B cell (primary cell): ENCODE measurements at regions not wholly inside any gene's neighbourhood (a gene's known extent, or its start where the extent isn't known, plus 50 kb on each side); places are given as distances from the start of the nearest gene placed in this dataset.

Experiments
- ATAC-seq: fragments of 200-7000 bp; cut with Tn5 transposase; one replicate; pipeline ENCODE4 v1.10.0; 2021; ENCODE audit warnings: low read depth, mild to moderate bottlenecking, moderate number of reproducible peaks, moderate library complexity
- CTCF ChIA-PET: fragments of 350-600 bp; sonication (Branson Sonifier 250); formaldehyde crosslinking; loops from one replicate; lab custom pipeline; 2021; ENCODE audit warnings: antibody characterized with exemption, inconsistent platforms; lab: Charles Lee
- POLR2A ChIA-PET: fragments of 350-600 bp; sonication (Branson Sonifier 250); formaldehyde crosslinking; loops from one replicate; lab custom pipeline; 2021; ENCODE audit warnings: antibody characterized with exemption; lab: Charles Lee
- DNase-seq: peaks from one replicate; pipeline ENCODE4 v3.0.0; 2013
- H2AFZ ChIP-seq: 2 replicates; pipeline ENCODE4 v1.6.1; 2012; ENCODE audit warnings: mild to moderate bottlenecking, low read depth, low read length; ENCODE audit not compliant: insufficient read depth, poor library complexity, severe bottlenecking
- H3K27ac ChIP-seq, 2 donors: 1 replicate in 1 of 2; 2 replicates in 1 of 2; pipeline ENCODE4 v1.5.1; 2012 to 2013; ENCODE audit warnings: low read length in 2 of 2, mild to moderate bottlenecking in 2 of 2, moderate library complexity in 1 of 2
- H3K27me3 ChIP-seq, 4 experiments: fragments of 200-600 bp in 1 of 4; sonication (generic) in 1 of 4; replicated peaks in 1 of 4; 1 replicate in 2 of 4; 2 replicates in 2 of 4; pipeline versions ENCODE4 v1.6.1 to v1.7.0; 2013 to 2016; ENCODE audit warnings: low read length in 3 of 4, mild to moderate bottlenecking in 2 of 4, mixed read lengths in 1 of 4, moderate library complexity in 1 of 4; ENCODE audit not compliant: insufficient read depth in 4 of 4, control insufficient read depth in 3 of 4; ENCODE audit errors: control extremely low read depth in 1 of 4
- H3K36me3 ChIP-seq, 2 experiments: replicated peaks in 1 of 2; 1 replicate in 1 of 2; 2 replicates in 1 of 2; pipeline versions ENCODE4 v1.6.1 to v1.7.1; 2013; ENCODE audit warnings: low read length in 1 of 2; ENCODE audit not compliant: insufficient read depth in 2 of 2, control insufficient read depth in 1 of 2; ENCODE audit errors: control extremely low read depth in 1 of 2, extremely low read depth in 1 of 2
- H3K4me1 ChIP-seq, 2 donors: fragments of 200-600 bp in 1 of 2; sonication (generic) in 1 of 2; 1 replicate in 1 of 2; 2 replicates in 1 of 2; pipeline versions ENCODE4 v1.5.1 to v1.6.1; 2013 to 2017; ENCODE audit warnings: low read length in 2 of 2; ENCODE audit not compliant: control insufficient read depth in 2 of 2, insufficient read depth in 2 of 2
- H3K4me2 ChIP-seq: replicated peaks from 2 replicates; pipeline ENCODE3; 2012; ENCODE audit warnings: mild to moderate bottlenecking, low read depth, low read length; ENCODE audit not compliant: poor library complexity, severe bottlenecking
- H3K4me3 ChIP-seq, 5 experiments: fragments of 200-600 bp in 1 of 5; sonication (generic) in 1 of 5; 1 replicate in 3 of 5; 2 replicates in 2 of 5; pipeline versions ENCODE4 v1.5.1 to v1.7.0; 2011 to 2016; ENCODE audit warnings: low read length in 4 of 5, mild to moderate bottlenecking in 4 of 5, low read depth in 2 of 5, control low read depth in 1 of 5, moderate library complexity in 1 of 5; ENCODE audit not compliant: insufficient read depth in 1 of 5; ENCODE audit errors: control extremely low read depth in 1 of 5, extremely low read depth in 1 of 5
- H3K79me2 ChIP-seq: fragments of 200-600 bp; sonication (generic); one replicate; pipeline ENCODE4 v1.6.0; 2016; ENCODE audit warnings: low read length; ENCODE audit not compliant: control insufficient read depth, insufficient read depth
- H3K9ac ChIP-seq: fragments of 200-600 bp; sonication (generic); 2 replicates; pipeline ENCODE4 v1.6.1; 2017; ENCODE audit warnings: mild to moderate bottlenecking, low read length, moderate library complexity
- H3K9me3 ChIP-seq, 3 donors: one replicate each; pipeline versions ENCODE4 v1.6.1 to v1.7.1; 2013; ENCODE audit warnings: low read length in 2 of 3; ENCODE audit not compliant: control insufficient read depth in 2 of 3, insufficient read depth in 1 of 3; ENCODE audit errors: control extremely low read depth in 1 of 3
- H4K20me1 ChIP-seq: 2 replicates; pipeline ENCODE4 v1.6.0; 2012; ENCODE audit warnings: mild to moderate bottlenecking, low read length; ENCODE audit not compliant: insufficient read depth, control insufficient read depth, poor library complexity, severe bottlenecking
- H3K27ac Mint-ChIP-seq: one replicate; pipeline ENCODE4 v1.8.0; 2021; ENCODE audit warnings: mixed read lengths
- H3K27me3 Mint-ChIP-seq: one replicate; pipeline ENCODE4 v1.8.0; 2021; ENCODE audit warnings: mixed read lengths
- H3K4me1 Mint-ChIP-seq: one replicate; pipeline ENCODE4 v1.8.0; 2021; ENCODE audit warnings: mixed read lengths
- H3K4me3 Mint-ChIP-seq: one replicate; pipeline ENCODE4 v1.8.0; 2021; ENCODE audit warnings: mixed read lengths
- H3K9me3 Mint-ChIP-seq: one replicate; pipeline ENCODE4 v1.8.0; 2022; ENCODE audit warnings: mixed read lengths; ENCODE audit not compliant: insufficient read depth
- CTCF ChIP-seq: fragments of 200-600 bp; IDR thresholded peaks from one replicate; pipeline ENCODE4 v1.8.0; 2022; ENCODE audit warnings: antibody characterized with exemption, mild to moderate bottlenecking
- EZH2 ChIP-seq: IDR thresholded peaks from 2 replicates; pipeline ENCODE4 v1.6.1; 2012; ENCODE audit warnings: borderline replicate concordance, low read depth, mild to moderate bottlenecking, moderate library complexity, low read length; ENCODE audit not compliant: insufficient read depth, poor library complexity, severe bottlenecking
- WGBS: methylation state at CpG from one replicate; pipeline ENCODE4 v1.1.5; 2013; ENCODE audit warnings: missing lambda C conversion rate; ENCODE audit not compliant: insufficient coverage; 5-methylcytosine and 5-hydroxymethylcytosine counted together
- intact Hi-C: fragments of 100-400 bp; cut with micrococcal nuclease; formaldehyde crosslinking; loops from one replicate; pipeline ENCODE4 v1.10.0; 2022

GRCh38 chr11:70688142-70688541 is 289.8 kb downstream of the CTTN start:
- Mint-ChIP-seq H3K27ac (no peak overlapping the region), H3K4me3 (no peak overlapping the region), H3K9me3 (peaks cover 3% of the 10 kb centered on the region), H3K27me3 (peaks cover 15% of the 10 kb centered on the region), H3K4me1 (no peaks in the 10 kb centered on the region)
- intact Hi-C loops = no loop called here
- Histone ChIP-seq H4K20me1 (no peaks in the 10 kb centered on the region), H3K36me3 (no peaks in the 10 kb centered on the region), H3K27me3 (peaks cover 0 to 7% (median 0%) of the 10 kb centered on the region in 4 experiments), H3K79me2 (no peaks in the 10 kb centered on the region), H3K9ac (no peak overlapping the region), H3K4me3 (no peak overlapping the region), H3K4me2 (no peak overlapping the region), H2AFZ (no peak overlapping the region), H3K27ac (no peak overlapping the region), H3K4me1 (no peaks in the 10 kb centered on the region), H3K9me3 (peaks cover 0 to 7% (median 0%) of the 10 kb centered on the region in 3 donors)
- ATAC-seq (no peak), DNase-seq (no peak)
- TF ChIP-seq EZH2 = no peak
- TF ChIP-seq CTCF = no peak
- ChIA-PET POLR2A (no interaction called here), CTCF (no interaction called here)
- 87% methylated on average over 7 of the region's 8 CpGs for WGBS

- Mint-ChIP-seq H3K27ac (no peak overlapping the region), H3K4me1 (no peaks in the 10 kb centered on the region), H3K9me3 (peaks cover 3% of the 10 kb centered on the region), H3K4me3 (no peak overlapping the region), H3K27me3 (peaks cover 21% of the 10 kb centered on the region)
- ChIA-PET POLR2A (no interaction called here), CTCF (interaction anchor here (0.8 kb wide), 1 partner anchor 128 kb away, joined by 3 read pairs; no protein-coding TSS in a partner anchor)
- peaks cover 0 to 7% (median 0%) of the 10 kb centered on the region in 3 donors for H3K9me3 ChIP-seq
- no peaks in the 10 kb centered on the region for H3K36me3 ChIP-seq
- H3K27me3 ChIP-seq = peaks cover 0 to 4% (median 0%) of the 10 kb centered on the region in 4 experiments
- H3K9ac ChIP-seq = no peak overlapping the region
- ATAC-seq = no peak
- DNase-seq = no peak
- intact Hi-C loops = no loop called here
- no peak overlapping the region for H2AFZ ChIP-seq
- TF ChIP-seq EZH2 = no peak
- no peak for TF ChIP-seq CTCF
- 95% methylated on average over 4 of the region's 6 CpGs for WGBS
- no peaks in the 10 kb centered on the region for H4K20me1 ChIP-seq
- no peaks in the 10 kb centered on the region for H3K79me2 ChIP-seq
- H3K4me2 ChIP-seq = no peak overlapping the region
- no peak overlapping the region for H3K4me3 ChIP-seq
- H3K4me1 ChIP-seq = no peaks in the 10 kb centered on the region
- H3K27ac ChIP-seq = no peak overlapping the region
Measured at GRCh38 chr11:70689764-70690163, 291.4 kb downstream of the CTTN start.
